NCI-H460 (cell line): ENCODE measurements at regions not wholly inside any gene's neighbourhood (a gene's known extent, or its start where the extent isn't known, plus 50 kb on each side); places are given as distances from the start of the nearest gene placed in this dataset.
A peak's percentile ranks its signal among the peaks of the same experiment; 100 is the strongest.

Experiments used
- DNase-seq: peaks from one replicate; pipeline ENCODE4 v3.0.0-alpha.2; 2016; ENCODE audit warnings: low read depth; ENCODE audit errors: extremely low read depth

- no peak for DNase-seq
These were observed 130.3 kb downstream of the DAD1 start for GRCh38 chr14:22458737-22459136.

GRCh38 chr14:22456998-22457594 lies 131.9 kb downstream of the DAD1 start:
- DNase-seq, result no peak

- DNase-seq, result no peak
These were observed 132.6 kb downstream of the DAD1 start for GRCh38 chr14:22456421-22456820.

- DNase-seq, result no peak
These were observed 136.7 kb downstream of the DAD1 start for GRCh38 chr14:22452330-22452729.

DNA sequence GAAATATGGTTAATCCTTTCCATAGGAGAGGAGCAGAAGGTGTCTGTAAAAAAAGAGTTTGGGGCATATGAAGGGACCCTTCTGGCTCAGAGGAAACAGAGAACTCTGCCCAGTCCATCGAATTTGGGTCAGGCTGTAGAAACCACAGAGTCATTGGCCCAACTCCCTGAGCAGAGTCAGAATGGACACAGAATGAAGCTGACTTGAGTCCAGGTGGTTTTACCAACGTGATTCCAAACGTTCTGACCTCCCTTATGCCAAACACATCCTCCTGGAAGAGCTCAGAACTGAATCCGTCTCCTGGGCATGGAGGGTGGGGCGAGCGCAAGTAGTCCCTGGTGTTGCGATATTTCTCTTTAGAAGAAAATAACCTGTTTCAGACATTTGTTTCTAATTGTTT lies 138.8 kb downstream of the DAD1 start:
- DNase-seq, result no peak

GRCh38 chr14:22449600-22449905 lies 139.5 kb downstream of the DAD1 start:
- no peak for DNase-seq

DNA sequence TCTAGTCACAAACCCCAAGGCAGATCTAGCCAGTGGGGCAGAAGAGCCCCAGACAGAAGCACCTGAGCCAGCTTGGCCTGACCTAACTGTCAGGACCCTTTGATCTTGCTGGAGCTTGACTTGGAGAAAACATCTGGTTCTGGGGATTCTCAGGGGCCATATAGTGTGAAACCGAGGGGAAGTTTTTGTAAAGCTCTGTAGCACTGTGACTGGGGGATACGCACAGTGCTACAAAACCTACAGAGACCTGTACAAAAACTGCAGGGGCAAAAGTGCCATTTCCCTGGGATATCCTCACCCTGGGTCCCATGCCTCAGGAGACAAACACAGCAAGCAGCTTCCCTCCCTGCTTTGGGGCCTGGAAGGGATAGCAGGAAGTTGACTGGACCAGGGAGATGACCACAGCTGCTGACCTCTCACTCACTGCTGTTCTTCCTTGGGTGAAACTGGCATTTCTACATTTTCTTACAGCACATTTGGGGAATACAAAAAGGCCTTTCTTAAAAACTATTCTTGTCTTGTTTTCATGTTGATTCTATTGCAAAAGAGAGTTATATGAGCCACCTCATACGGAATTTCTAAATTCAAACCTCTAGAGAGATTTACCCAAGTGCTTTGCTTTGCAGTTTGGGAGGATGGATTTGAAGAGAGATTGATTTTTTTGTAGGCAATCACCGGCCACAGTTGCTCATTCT lies 140.0 kb downstream of the DAD1 start:
- no peak for DNase-seq

GRCh38 chr14:22448035-22448904 lies 140.8 kb downstream of the DAD1 start:
- no peak for DNase-seq

DNA sequence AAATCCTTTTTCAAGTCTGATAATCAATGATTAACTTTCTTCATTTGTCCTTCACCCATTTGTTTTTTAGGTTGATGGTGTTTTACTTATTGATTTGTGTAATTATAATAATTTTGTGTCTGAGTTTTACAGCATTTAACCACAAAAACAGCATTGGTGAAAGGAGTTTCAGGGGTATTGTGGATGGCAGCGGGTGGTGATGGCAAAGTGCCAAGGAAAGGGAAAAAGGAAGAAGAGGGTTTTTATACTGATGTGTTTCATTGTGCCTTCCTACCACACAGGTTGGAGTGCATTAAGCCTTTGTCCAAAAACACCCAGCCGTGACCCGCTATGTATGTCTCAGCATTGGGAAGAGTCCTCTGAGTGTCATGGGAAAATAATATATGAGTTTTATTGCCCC lies 150.3 kb downstream of the DAD1 start:
- no peak for DNase-seq

DNA sequence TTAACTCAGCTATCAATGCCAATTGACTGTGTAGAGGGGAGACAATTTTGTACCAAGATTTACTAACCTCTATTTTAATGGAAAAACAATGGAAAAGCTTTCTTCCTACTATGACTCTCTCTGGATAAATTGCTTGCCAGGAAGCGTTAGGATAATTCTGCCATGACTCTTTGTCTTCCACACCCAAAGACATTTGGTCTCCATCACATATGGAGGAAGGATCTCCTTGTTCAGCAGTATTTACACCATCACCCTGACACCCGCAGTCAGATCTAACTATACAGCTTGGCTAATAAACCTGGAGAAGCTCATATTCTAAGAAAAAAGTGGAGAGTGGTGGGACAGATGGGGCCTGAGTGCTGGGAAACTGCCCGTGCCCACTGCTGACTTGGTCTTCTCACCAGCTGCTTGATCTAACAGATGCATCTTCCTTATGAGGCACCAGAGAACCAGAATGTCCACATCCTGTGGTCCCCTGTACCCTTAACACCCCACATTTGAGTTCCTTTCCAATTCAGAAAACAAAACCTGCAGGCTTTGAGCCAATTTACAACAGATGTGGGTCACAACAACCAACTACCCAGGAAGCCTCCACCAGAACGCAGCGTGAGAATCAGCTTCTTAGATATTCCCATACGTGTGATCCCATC lies 154.0 kb downstream of the DAD1 start:
- DNase-seq, result no peak

DNA sequence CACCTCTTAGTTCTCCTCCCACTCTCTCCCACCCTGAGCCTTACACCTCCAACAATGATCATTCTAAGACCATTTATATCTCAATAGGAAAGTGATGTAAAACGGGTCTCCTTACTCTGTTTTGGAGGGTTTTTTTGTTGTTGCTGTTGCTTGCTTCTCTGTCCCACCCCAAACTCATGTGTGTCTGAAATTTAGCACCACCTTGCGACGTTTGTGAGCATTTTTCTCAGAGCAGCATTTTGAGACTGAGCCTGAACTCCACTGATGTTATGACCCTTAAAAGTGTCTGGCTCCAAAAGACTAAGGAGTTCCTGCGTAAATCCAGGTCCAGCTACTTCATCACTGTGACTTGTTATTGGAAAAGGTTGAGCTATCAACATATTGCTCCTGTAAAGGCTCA lies 155.0 kb downstream of the DAD1 start:
- DNase-seq, result peak; percentile 30

- no peak for DNase-seq
These were observed 156.0 kb downstream of the DAD1 start for GRCh38 chr14:22433069-22433468.

DNA sequence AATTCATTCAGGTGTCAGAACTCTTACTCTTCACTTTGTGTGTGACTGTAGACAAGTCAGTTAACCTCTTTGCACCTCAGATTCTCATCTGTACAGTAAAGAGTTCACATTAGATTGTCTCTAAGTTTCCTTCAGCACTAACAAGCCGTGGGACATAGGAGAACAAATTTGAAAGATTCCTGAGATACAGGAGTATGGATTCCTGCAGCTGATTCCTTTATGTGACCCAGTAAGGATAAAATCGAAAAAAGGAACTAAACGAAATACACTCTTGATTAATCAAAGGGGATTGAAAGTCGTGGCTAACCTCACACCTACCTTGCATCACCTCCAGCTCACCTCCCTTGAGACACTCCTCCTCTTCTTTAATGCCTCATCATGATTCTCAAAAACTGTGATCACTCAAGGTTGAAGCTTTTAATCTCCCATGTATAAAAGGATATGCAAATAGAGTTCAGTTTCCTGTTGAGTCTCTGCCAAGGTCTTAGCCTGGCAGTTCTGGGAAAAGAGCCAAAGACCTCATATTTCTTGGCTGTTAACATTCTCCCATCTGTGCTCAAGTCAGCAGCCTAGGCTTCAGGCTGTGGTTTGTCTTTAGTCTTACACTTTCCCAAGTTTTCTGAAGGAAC lies 156.6 kb downstream of the DAD1 start:
- DNase-seq, result peak; percentile 56

GRCh38 chr14:22429546-22430294 lies 159.3 kb downstream of the DAD1 start:
- DNase-seq, result no peak

DNA sequence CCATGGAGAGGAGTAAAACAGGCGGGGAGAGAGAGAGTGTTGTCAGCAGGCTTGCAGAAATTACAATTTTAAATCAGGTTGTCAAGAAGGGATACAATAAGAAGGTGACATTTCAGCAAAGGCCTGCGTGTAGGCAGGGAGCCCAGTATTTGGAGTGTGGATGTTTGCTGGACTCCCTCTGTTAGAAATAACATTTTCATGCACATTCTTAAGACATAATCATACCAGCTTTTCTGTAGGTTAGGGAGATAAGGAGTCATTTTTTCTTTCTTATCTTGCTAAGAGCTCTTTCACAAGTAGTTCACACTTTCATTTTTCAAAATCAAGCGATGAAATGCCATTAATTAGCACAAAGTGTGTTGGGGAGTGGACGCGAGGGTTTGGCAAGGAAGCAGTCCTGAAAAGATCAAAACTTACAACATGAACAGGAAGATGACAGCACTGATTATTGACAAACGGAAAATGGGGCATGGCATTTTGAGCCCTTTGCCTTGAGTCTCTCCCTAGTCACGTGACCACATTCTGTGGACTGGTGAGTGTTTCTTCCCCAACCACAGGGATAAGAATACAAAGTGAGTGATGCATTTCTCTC lies 160.2 kb downstream of the DAD1 start:
- peak; percentile 25 for DNase-seq

DNA sequence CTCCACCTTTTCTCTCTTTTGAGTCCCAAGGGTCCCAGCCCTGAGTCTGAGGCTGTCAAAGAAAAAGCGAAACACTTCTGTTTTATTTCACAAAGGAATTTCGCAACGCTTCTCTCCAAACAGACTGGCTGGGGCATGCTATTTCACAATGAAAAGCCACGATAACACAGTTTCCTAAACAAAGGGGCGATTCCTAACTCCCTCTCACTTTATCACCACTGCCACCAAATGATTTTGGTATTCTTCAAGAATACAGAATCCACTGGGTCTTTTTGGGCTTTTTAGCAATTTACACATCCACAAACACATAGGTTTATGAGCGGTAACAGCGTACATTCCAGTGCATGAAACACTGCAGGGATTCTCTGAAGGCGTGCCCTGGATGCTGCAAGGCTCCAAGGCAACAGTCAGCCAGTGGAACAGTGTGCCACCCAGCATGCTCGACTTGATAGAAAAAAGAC lies 161.2 kb downstream of the DAD1 start:
- peak; percentile 30 for DNase-seq

- DNase-seq, result no peak
These were observed 162.3 kb downstream of the DAD1 start for GRCh38 chr14:22426711-22427110.

DNA sequence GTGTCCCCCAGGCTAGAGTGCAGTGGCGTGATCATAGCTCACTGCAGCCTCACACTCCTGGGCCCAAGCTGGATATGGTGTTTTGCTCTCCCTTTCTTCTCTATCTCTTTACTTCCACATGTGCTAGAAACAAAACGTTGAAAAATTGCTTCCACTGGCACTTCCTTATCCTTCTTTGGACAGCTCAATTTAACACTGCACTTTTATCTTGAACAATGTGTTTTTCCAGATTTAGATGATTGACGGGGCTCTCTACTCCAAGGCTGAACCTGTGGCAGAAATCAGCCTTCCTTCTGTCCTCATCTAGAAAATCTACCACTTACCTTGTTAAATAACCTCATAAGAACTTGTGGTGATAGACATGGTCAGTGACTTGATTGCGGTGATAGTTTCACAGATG lies 165.1 kb downstream of the DAD1 start:
- no peak for DNase-seq

GRCh38 chr14:22422238-22422637 lies 166.8 kb downstream of the DAD1 start:
- no peak for DNase-seq
